ENCODE measurements at regions not wholly inside any gene's neighbourhood (a gene's known extent, or its start where the extent isn't known, plus 50 kb on each side); places are given as distances from the start of the nearest gene placed in this dataset.

DNA sequence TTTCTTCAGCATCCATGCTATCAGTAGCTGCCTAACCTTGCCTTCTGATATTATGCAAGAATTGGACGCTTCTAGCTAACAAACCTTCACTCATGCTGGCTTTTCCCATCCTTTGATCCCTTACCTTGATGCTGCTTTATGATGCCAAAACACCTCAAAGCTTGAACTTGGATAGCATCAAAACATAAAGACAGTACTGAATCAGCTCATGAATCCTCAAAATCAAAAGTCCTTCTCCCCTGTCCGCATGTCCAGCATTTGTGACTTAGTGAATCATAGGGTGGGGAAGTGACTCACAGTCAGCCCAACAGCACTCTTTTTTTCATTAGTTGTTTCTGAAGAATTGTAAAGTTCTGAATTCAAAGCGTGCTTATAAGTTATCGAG, 89.5 kb upstream of the PIK3CG start:
- H3K36me3 ChIP-seq (ENCODE audit: control insufficient read depth in 2 of 2, insufficient read depth in 1 of 2, low read length in 2 of 2) = no peaks in the 10 kb centered on the region
- ChIA-PET CTCF (interaction anchor here (1.0 kb wide), 1 partner anchor 17 kb away, joined by 4 read pairs; no protein-coding TSS in a partner anchor), POLR2A (no interaction called here)
- H3K4me1 ChIP-seq (ENCODE audit: control insufficient read depth, insufficient read depth, low read length) = no peaks in the 10 kb centered on the region
- TF ChIP-seq, protein P1, sequence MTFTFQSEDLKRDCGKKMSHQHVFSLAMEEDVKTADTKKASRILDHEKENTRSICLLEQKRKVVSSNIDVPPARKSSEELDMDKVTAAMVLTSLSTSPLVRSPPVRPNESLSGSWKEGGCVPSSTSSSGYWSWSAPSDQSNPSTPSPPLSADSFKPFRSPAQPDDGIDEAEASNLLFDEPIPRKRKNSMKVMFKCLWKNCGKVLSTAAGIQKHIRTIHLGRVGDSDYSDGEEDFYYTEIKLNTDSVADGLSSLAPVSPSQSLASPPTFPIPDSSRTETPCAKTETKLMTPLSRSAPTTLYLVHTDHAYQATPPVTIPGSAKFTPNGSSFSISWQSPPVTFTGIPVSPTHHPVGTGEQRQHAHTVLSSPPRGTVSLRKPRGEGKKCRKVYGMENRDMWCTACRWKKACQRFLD (tag by site-specific recombination; IDR thresholded peaks at IDR 0.05) = no peak
- TF ChIP-seq, protein P2, sequence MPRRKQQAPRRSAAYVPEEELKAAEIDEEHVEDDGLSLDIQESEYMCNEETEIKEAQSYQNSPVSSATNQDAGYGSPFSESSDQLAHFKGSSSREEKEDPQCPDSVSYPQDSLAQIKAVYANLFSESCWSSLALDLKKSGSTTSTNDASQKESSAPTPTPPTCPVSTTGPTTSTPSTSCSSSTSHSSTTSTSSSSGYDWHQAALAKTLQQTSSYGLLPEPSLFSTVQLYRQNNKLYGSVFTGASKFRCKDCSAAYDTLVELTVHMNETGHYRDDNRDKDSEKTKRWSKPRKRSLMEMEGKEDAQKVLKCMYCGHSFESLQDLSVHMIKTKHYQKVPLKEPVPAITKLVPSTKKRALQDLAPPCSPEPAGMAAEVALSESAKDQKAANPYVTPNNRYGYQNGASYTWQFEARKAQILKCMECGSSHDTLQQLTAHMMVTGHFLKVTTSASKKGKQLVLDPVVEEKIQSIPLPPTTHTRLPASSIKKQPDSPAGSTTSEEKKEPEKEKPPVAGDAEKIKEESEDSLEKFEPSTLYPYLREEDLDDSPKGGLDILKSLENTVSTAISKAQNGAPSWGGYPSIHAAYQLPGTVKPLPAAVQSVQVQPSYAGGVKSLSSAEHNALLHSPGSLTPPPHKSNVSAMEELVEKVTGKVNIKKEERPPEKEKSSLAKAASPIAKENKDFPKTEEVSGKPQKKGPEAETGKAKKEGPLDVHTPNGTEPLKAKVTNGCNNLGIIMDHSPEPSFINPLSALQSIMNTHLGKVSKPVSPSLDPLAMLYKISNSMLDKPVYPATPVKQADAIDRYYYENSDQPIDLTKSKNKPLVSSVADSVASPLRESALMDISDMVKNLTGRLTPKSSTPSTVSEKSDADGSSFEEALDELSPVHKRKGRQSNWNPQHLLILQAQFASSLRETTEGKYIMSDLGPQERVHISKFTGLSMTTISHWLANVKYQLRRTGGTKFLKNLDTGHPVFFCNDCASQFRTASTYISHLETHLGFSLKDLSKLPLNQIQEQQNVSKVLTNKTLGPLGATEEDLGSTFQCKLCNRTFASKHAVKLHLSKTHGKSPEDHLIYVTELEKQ (tag by site-specific recombination; IDR thresholded peaks at IDR 0.05; ENCODE audit: borderline replicate concordance) = no peak
- TF ChIP-seq ZNF792 (tag by site-specific recombination; IDR thresholded peaks at IDR 0.05) = no peak
- TF ChIP-seq ZSCAN23 (tag by site-specific recombination; IDR thresholded peaks at IDR 0.05) = no peak
- TF ChIP-seq, protein P3, sequence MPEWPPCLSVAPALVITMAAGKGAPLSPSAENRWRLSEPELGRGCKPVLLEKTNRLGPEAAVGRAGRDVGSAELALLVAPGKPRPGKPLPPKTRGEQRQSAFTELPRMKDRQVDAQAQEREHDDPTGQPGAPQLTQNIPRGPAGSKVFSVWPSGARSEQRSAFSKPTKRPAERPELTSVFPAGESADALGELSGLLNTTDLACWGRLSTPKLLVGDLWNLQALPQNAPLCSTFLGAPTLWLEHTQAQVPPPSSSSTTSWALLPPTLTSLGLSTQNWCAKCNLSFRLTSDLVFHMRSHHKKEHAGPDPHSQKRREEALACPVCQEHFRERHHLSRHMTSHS (tag by site-specific recombination; IDR thresholded peaks at IDR 0.05) = no peak
- no peak for TF ChIP-seq ZNF274 (IDR thresholded peaks at IDR 0.05; ENCODE audit: low read length)
- no peak for TF ChIP-seq ZNF274 (tag by site-specific recombination; IDR thresholded peaks at IDR 0.05; ENCODE audit: borderline replicate concordance)
- no peak for TF ChIP-seq ZNF2 (tag by site-specific recombination; IDR thresholded peaks at IDR 0.05)
- no peak for TF ChIP-seq ZBTB1 (tag by site-specific recombination; IDR thresholded peaks at IDR 0.05)
- TF ChIP-seq ZNF670 (tag by site-specific recombination; IDR thresholded peaks at IDR 0.05; ENCODE audit: low read depth) = no peak
- no peak for TF ChIP-seq ZNF48 (tag by site-specific recombination; IDR thresholded peaks at IDR 0.05)
- no peak for TF ChIP-seq ZNF837 (tag by site-specific recombination; IDR thresholded peaks at IDR 0.05)
- no peak for TF ChIP-seq ZNF549 (tag by site-specific recombination; IDR thresholded peaks at IDR 0.05)
- no peak for TF ChIP-seq ZNF202 (tag by site-specific recombination; IDR thresholded peaks at IDR 0.05; ENCODE audit: borderline replicate concordance)
- TF ChIP-seq ZNF501 (tag by site-specific recombination; IDR thresholded peaks at IDR 0.05) = no peak
- H3K27ac ChIP-seq (ENCODE audit: extremely low read depth, low read depth, low read length) = no peak overlapping the region
- H3K4me3 ChIP-seq (ENCODE audit: low read depth, low read length) = no peak overlapping the region
- H3K9me3 ChIP-seq (ENCODE audit: control insufficient read depth, insufficient read depth, low read depth, low read length) = no peaks in the 10 kb centered on the region

DNA sequence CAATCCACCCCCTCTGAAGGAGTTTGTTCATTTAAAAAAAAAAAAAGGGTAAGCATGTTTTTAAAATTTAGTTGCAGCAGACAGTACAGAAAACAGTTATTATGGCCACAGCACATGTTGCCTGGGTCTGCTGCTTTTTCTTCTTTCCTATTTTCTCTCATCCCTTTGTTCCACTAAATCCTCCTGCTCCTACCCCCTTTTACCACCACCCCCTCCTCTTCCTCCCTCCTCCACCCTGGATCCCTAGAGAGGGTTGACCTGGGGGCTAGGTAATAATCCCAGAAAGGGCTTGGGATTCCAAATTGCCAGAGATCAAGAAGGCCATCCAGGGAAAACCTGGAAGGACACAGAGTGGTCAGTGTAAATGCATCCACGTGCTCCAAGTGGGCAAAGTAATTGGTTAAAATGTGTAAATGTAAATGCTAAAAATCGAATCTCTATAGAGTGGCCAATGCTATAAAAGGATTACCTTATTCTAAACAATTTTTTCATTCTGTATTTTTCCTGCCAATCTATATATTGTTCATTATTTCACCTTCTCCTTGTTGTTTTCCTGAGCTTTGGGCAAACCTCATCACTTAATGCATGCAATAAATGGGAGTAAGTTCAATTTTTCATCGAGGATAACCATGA, 89.0 kb upstream of the PIK3CG start:
- Histone ChIP-seq H3K27ac (ENCODE audit: extremely low read depth, low read depth, low read length) (no peak overlapping the region), H3K9me3 (ENCODE audit: control insufficient read depth, insufficient read depth, low read depth, low read length) (no peaks in the 10 kb centered on the region), H3K4me1 (ENCODE audit: control insufficient read depth, insufficient read depth, low read length) (no peaks in the 10 kb centered on the region), H3K4me3 (ENCODE audit: low read depth, low read length) (no peak overlapping the region), H3K36me3 (ENCODE audit: control insufficient read depth in 2 of 2, insufficient read depth in 1 of 2, low read length in 2 of 2) (no peaks in the 10 kb centered on the region)
- TF ChIP-seq ZFP41 (tag by site-specific recombination; IDR thresholded peaks at IDR 0.05; ENCODE audit: borderline replicate concordance) = no peak
- ChIA-PET POLR2A (no interaction called here), CTCF (interaction anchor here (1.0 kb wide), 1 partner anchor 17 kb away, joined by 4 read pairs; no protein-coding TSS in a partner anchor)
